HEK293 (cell line): ENCODE measurements at regions not wholly inside any gene's neighbourhood (a gene's known extent, or its start where the extent isn't known, plus 50 kb on each side); places are given as distances from the start of the nearest gene placed in this dataset.

Experiments
- CTCF ChIA-PET: fragments of 350-600 bp; formaldehyde crosslinking; extraction: SDS; loops from one replicate; lab custom pipeline; 2021; ENCODE audit warnings: antibody characterized with exemption; lab: Yijun Ruan, JAX
- POLR2A ChIA-PET: fragments of 300-600 bp; formaldehyde crosslinking; extraction: SDS; loops from one replicate; lab custom pipeline; 2020; ENCODE audit warnings: antibody characterized with exemption, inconsistent platforms; lab: Yijun Ruan, JAX
- H3K27ac ChIP-seq: fragments of 200-500 bp; sonication (Bioruptor generic); 2 replicates; pipeline ENCODE4 v1.5.1; 2014; ENCODE audit warnings: low read depth, low read length, control low read depth, inconsistent platforms; ENCODE audit errors: extremely low read depth
- H3K36me3 ChIP-seq, 2 experiments: fragments of 200-500 bp in 1 of 2; sonication (Bioruptor generic) in 1 of 2; 1 replicate in 1 of 2; 2 replicates in 1 of 2; pipeline ENCODE4 v1.5.1; 2014 to 2017; ENCODE audit warnings: inconsistent platforms in 2 of 2, low read length in 2 of 2; ENCODE audit not compliant: control insufficient read depth in 2 of 2, insufficient read depth in 1 of 2
- H3K4me1 ChIP-seq: fragments of 200-500 bp; sonication (Bioruptor generic); 2 replicates; pipeline ENCODE4 v1.5.1; 2014; ENCODE audit warnings: mild to moderate bottlenecking, low read length, inconsistent platforms; ENCODE audit not compliant: control insufficient read depth, insufficient read depth
- H3K4me3 ChIP-seq: 2 replicates; pipeline ENCODE4 v1.5.1; 2011; ENCODE audit warnings: low read depth, mild to moderate bottlenecking, control low read depth, low read length, moderate library complexity
- H3K9me3 ChIP-seq: fragments of 200-500 bp; sonication (Bioruptor generic); 2 replicates; pipeline ENCODE4 v1.5.1; 2014; ENCODE audit warnings: low read depth, low read length, inconsistent platforms; ENCODE audit not compliant: control insufficient read depth, insufficient read depth
- GLI4 ChIP-seq: fragments of 450-650 bp; formaldehyde crosslinking; IDR thresholded peaks from 2 replicates; pipeline ENCODE4 v1.5.1; 2016; ENCODE audit warnings: missing biosample characterization, missing genetic modification characterization
- HOXC10 ChIP-seq: sonication (generic); formaldehyde crosslinking; IDR thresholded peaks from 2 replicates; pipeline ENCODE4 v1.8.1; 2023; ENCODE audit warnings: mild to moderate bottlenecking, missing genetic modification reagents
- KLF16 ChIP-seq: fragments of 450-650 bp; formaldehyde crosslinking; IDR thresholded peaks from 2 replicates; pipeline ENCODE4 v1.5.1; 2017; ENCODE audit warnings: missing biosample characterization, missing genetic modification characterization
- SALL2 ChIP-seq: fragments of 450-650 bp; formaldehyde crosslinking; IDR thresholded peaks from 2 replicates; pipeline ENCODE4 v1.5.0; 2017; ENCODE audit warnings: missing biosample characterization, mild to moderate bottlenecking, missing genetic modification characterization, borderline replicate concordance
- TCF7L2 ChIP-seq: IDR thresholded peaks from 2 replicates; pipeline ENCODE4 v1.6.1; 2011; ENCODE audit warnings: low read depth, mild to moderate bottlenecking, inconsistent platforms, low read length, moderate library complexity, borderline replicate concordance
- YY2 ChIP-seq: fragments of 450-650 bp; formaldehyde crosslinking; IDR thresholded peaks from 2 replicates; pipeline ENCODE4 v1.5.1; 2016; ENCODE audit warnings: missing biosample characterization, missing genetic modification characterization
- ZBTB20 ChIP-seq: fragments of 450-650 bp; formaldehyde crosslinking; IDR thresholded peaks from 2 replicates; pipeline ENCODE4 v1.5.1; 2016; ENCODE audit warnings: missing biosample characterization, missing genetic modification characterization
- ZNF174 ChIP-seq: fragments of 450-650 bp; formaldehyde crosslinking; IDR thresholded peaks from 2 replicates; pipeline ENCODE4 v1.5.0; 2017; ENCODE audit warnings: missing biosample characterization, mild to moderate bottlenecking, missing genetic modification characterization
- ZNF221 ChIP-seq: fragments of 450-650 bp; formaldehyde crosslinking; IDR thresholded peaks from 2 replicates; pipeline ENCODE4 v1.5.1; 2017; ENCODE audit warnings: missing biosample characterization, missing genetic modification characterization, borderline replicate concordance
- ZNF350 ChIP-seq: fragments of 450-650 bp; formaldehyde crosslinking; IDR thresholded peaks from 2 replicates; pipeline ENCODE4 v1.5.0; 2017; ENCODE audit warnings: missing biosample characterization, mild to moderate bottlenecking, missing genetic modification characterization
- ZNF658 ChIP-seq: fragments of 450-650 bp; formaldehyde crosslinking; IDR thresholded peaks from 2 replicates; pipeline ENCODE4; 2016; ENCODE audit warnings: missing biosample characterization, missing genetic modification characterization
- ZNF777 ChIP-seq: fragments of 450-650 bp; formaldehyde crosslinking; IDR thresholded peaks from 2 replicates; pipeline ENCODE4 v1.5.1; 2017; ENCODE audit warnings: missing biosample characterization, missing genetic modification characterization, borderline replicate concordance
- ZNF791 ChIP-seq: fragments of 450-650 bp; formaldehyde crosslinking; IDR thresholded peaks from 2 replicates; pipeline ENCODE4 v1.5.1; 2016; ENCODE audit warnings: missing biosample characterization, missing genetic modification characterization
- TF ChIP-seq, protein P1 (sequence below): fragments of 450-650 bp; formaldehyde crosslinking; IDR thresholded peaks from 2 replicates; pipeline ENCODE4 v1.5.1; 2016; ENCODE audit warnings: missing biosample characterization, missing genetic modification characterization
- TF ChIP-seq, protein P2 (sequence below): fragments of 450-650 bp; formaldehyde crosslinking; IDR thresholded peaks from 2 replicates; pipeline ENCODE4 v1.5.1; 2017; ENCODE audit warnings: missing biosample characterization, missing genetic modification characterization
- TF ChIP-seq, protein P3 (sequence below): fragments of 450-650 bp; formaldehyde crosslinking; IDR thresholded peaks from 2 replicates; pipeline ENCODE4 v1.5.1; 2016; ENCODE audit warnings: missing biosample characterization, missing genetic modification characterization
- TF ChIP-seq, protein P4 (sequence below): fragments of 450-650 bp; formaldehyde crosslinking; conservative IDR thresholded peaks from 2 replicates; pipeline ENCODE4 v1.5.1; 2016; ENCODE audit warnings: low read depth, missing biosample characterization, missing genetic modification characterization
- TF ChIP-seq, protein P5 (sequence below): fragments of 450-650 bp; formaldehyde crosslinking; IDR thresholded peaks from 2 replicates; pipeline ENCODE4 v1.5.1; 2016; ENCODE audit warnings: missing biosample characterization, missing genetic modification characterization, borderline replicate concordance
- TF ChIP-seq, protein P6 (sequence below): fragments of 450-650 bp; formaldehyde crosslinking; IDR thresholded peaks from 2 replicates; pipeline ENCODE4 v1.5.1; 2016; ENCODE audit warnings: missing biosample characterization, missing genetic modification characterization

DNA sequence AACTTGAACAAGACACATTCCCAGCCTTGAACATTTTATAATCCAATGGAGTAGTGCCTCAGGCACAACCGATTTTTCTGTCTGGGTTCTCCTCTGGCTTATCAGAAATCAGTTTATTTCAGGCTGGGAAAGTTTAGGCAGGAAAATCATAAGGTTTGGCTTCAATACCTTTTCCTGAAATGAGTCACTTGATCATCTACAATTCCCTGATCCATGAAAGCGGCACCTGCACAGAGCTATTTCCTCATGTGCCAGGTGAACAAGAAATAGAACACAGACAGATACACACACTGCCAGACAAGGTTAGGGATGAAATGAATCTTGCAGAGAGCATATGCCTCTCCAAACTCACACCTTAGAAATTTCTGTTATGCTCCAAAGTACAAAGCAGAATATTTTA, 106.7 kb upstream of the OR9G4 start:
- H3K4me1 ChIP-seq = no peaks in the 10 kb centered on the region
- POLR2A ChIA-PET = no interaction called here
- H3K36me3 ChIP-seq = no peaks in the 10 kb centered on the region
- TF ChIP-seq, protein P1, sequence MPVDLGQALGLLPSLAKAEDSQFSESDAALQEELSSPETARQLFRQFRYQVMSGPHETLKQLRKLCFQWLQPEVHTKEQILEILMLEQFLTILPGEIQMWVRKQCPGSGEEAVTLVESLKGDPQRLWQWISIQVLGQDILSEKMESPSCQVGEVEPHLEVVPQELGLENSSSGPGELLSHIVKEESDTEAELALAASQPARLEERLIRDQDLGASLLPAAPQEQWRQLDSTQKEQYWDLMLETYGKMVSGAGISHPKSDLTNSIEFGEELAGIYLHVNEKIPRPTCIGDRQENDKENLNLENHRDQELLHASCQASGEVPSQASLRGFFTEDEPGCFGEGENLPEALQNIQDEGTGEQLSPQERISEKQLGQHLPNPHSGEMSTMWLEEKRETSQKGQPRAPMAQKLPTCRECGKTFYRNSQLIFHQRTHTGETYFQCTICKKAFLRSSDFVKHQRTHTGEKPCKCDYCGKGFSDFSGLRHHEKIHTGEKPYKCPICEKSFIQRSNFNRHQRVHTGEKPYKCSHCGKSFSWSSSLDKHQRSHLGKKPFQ = no peak
- TF ChIP-seq, protein P2, sequence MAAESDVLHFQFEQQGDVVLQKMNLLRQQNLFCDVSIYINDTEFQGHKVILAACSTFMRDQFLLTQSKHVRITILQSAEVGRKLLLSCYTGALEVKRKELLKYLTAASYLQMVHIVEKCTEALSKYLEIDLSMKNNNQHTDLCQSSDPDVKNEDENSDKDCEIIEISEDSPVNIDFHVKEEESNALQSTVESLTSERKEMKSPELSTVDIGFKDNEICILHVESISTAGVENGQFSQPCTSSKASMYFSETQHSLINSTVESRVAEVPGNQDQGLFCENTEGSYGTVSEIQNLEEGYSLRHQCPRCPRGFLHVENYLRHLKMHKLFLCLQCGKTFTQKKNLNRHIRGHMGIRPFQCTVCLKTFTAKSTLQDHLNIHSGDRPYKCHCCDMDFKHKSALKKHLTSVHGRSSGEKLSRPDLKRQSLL = no peak
- TF ChIP-seq HOXC10 (no peak), YY2 (tag by site-specific recombination) (no peak), SALL2 (tag by site-specific recombination) (no peak), ZNF221 (tag by site-specific recombination) (no peak), ZNF174 (tag by site-specific recombination) (no peak), ZNF658 (tag by site-specific recombination) (no peak), ZNF791 (no peak), ZNF350 (tag by site-specific recombination) (no peak), TCF7L2 (no peak), ZBTB20 (no peak), GLI4 (tag by site-specific recombination) (no peak), KLF16 (tag by site-specific recombination) (no peak), ZNF777 (tag by site-specific recombination) (no peak)
- TF ChIP-seq, protein P3, sequence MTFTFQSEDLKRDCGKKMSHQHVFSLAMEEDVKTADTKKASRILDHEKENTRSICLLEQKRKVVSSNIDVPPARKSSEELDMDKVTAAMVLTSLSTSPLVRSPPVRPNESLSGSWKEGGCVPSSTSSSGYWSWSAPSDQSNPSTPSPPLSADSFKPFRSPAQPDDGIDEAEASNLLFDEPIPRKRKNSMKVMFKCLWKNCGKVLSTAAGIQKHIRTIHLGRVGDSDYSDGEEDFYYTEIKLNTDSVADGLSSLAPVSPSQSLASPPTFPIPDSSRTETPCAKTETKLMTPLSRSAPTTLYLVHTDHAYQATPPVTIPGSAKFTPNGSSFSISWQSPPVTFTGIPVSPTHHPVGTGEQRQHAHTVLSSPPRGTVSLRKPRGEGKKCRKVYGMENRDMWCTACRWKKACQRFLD (tag by site-specific recombination) = no peak
- TF ChIP-seq, protein P4, sequence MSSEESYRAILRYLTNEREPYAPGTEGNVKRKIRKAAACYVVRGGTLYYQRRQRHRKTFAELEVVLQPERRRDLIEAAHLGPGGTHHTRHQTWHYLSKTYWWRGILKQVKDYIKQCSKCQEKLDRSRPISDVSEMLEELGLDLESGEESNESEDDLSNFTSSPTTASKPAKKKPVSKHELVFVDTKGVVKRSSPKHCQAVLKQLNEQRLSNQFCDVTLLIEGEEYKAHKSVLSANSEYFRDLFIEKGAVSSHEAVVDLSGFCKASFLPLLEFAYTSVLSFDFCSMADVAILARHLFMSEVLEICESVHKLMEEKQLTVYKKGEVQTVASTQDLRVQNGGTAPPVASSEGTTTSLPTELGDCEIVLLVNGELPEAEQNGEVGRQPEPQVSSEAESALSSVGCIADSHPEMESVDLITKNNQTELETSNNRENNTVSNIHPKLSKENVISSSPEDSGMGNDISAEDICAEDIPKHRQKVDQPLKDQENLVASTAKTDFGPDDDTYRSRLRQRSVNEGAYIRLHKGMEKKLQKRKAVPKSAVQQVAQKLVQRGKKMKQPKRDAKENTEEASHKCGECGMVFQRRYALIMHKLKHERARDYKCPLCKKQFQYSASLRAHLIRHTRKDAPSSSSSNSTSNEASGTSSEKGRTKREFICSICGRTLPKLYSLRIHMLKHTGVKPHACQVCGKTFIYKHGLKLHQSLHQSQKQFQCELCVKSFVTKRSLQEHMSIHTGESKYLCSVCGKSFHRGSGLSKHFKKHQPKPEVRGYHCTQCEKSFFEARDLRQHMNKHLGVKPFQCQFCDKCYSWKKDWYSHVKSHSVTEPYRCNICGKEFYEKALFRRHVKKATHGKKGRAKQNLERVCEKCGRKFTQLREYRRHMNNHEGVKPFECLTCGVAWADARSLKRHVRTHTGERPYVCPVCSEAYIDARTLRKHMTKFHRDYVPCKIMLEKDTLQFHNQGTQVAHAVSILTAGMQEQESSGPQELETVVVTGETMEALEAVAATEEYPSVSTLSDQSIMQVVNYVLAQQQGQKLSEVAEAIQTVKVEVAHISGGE (tag by site-specific recombination) = no peak
- TF ChIP-seq, protein P5, sequence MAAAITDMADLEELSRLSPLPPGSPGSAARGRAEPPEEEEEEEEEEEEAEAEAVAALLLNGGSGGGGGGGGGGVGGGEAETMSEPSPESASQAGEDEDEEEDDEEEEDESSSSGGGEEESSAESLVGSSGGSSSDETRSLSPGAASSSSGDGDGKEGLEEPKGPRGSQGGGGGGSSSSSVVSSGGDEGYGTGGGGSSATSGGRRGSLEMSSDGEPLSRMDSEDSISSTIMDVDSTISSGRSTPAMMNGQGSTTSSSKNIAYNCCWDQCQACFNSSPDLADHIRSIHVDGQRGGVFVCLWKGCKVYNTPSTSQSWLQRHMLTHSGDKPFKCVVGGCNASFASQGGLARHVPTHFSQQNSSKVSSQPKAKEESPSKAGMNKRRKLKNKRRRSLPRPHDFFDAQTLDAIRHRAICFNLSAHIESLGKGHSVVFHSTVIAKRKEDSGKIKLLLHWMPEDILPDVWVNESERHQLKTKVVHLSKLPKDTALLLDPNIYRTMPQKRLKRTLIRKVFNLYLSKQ (tag by site-specific recombination) = no peak
- TF ChIP-seq, protein P6, sequence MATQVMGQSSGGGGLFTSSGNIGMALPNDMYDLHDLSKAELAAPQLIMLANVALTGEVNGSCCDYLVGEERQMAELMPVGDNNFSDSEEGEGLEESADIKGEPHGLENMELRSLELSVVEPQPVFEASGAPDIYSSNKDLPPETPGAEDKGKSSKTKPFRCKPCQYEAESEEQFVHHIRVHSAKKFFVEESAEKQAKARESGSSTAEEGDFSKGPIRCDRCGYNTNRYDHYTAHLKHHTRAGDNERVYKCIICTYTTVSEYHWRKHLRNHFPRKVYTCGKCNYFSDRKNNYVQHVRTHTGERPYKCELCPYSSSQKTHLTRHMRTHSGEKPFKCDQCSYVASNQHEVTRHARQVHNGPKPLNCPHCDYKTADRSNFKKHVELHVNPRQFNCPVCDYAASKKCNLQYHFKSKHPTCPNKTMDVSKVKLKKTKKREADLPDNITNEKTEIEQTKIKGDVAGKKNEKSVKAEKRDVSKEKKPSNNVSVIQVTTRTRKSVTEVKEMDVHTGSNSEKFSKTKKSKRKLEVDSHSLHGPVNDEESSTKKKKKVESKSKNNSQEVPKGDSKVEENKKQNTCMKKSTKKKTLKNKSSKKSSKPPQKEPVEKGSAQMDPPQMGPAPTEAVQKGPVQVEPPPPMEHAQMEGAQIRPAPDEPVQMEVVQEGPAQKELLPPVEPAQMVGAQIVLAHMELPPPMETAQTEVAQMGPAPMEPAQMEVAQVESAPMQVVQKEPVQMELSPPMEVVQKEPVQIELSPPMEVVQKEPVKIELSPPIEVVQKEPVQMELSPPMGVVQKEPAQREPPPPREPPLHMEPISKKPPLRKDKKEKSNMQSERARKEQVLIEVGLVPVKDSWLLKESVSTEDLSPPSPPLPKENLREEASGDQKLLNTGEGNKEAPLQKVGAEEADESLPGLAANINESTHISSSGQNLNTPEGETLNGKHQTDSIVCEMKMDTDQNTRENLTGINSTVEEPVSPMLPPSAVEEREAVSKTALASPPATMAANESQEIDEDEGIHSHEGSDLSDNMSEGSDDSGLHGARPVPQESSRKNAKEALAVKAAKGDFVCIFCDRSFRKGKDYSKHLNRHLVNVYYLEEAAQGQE (tag by site-specific recombination) = no peak
- H3K27ac ChIP-seq = no peak overlapping the region
- CTCF ChIA-PET = no interaction called here
- no peak overlapping the region for H3K4me3 ChIP-seq
- H3K9me3 ChIP-seq = no peaks in the 10 kb centered on the region
